ENCODE measurements at regions not wholly inside any gene's neighbourhood (a gene's known extent, or its start where the extent isn't known, plus 50 kb on each side); places are given as distances from the start of the nearest gene placed in this dataset.

DNA sequence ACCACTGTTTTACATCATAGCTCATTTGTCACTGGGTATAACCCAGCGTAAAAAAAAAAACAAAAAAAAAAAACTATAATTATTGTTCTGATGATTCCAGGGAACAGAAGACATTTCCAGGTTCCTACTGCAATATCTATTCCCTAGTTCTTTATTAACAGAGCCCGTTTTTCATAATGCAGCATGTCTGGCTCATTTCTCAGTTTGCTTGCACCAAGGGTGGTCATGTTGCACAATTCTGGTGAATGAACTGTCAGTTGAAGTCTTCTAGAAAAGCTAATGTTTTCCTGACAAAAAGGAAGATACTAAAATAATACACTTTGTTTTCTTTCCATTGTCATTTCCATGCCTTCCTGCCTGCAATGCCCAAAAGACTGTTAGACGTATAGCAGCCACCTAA, 180.1 kb downstream of the RDH14 start:
- no peak for TF ChIP-seq POLR2A (IDR thresholded peaks at IDR 0.05)
- no peak for TF ChIP-seq POLR2AphosphoS5 (IDR thresholded peaks at IDR 0.05)
